SK-N-SH treated with all-trans-retinoic acid at 6 μM for 48 hours (cell line): ENCODE measurements at regions not wholly inside any gene's neighbourhood (a gene's known extent, or its start where the extent isn't known, plus 50 kb on each side); places are given as distances from the start of the nearest gene placed in this dataset.
"Not testable (repeated sequence)": the region's sequence is repeated elsewhere in the genome, so short reads cannot be mapped to it uniquely, and the experiment has no call there.

ENCODE experiments used
- ATAC-seq: fragments of 200-7000 bp; cut with Tn5 transposase; 3 replicates; pipeline ENCODE4 v1.9.1; 2020; ENCODE audit warnings: mild to moderate bottlenecking, moderate library complexity
- ARNTL ChIP-seq: fragments of 450-650 bp; formaldehyde crosslinking; IDR thresholded peaks from 2 replicates; pipeline ENCODE4 v1.5.0; 2020; ENCODE audit warnings: low read depth, mild to moderate bottlenecking, moderate library complexity, borderline replicate concordance
- BACH2 ChIP-seq: fragments of 250-450 bp; sonication (Bioruptor Pico); IDR thresholded peaks from 2 replicates; pipeline ENCODE4 v1.9.0; 2021; ENCODE audit warnings: mild to moderate bottlenecking, borderline replicate concordance
- CSDC2 ChIP-seq: fragments of 250-450 bp; sonication (Bioruptor Pico); IDR thresholded peaks from 2 replicates; pipeline ENCODE4 v1.5.0; 2020; ENCODE audit warnings: mild to moderate bottlenecking, moderate library complexity
- CSRNP3 ChIP-seq: fragments of 250-450 bp; sonication (Bioruptor Pico); IDR thresholded peaks from 2 replicates; pipeline ENCODE4 v1.5.1; 2021; ENCODE audit warnings: mild to moderate bottlenecking, moderate library complexity
- ESRRG ChIP-seq: fragments of 250-450 bp; sonication (Bioruptor Pico); IDR thresholded peaks from 2 replicates; pipeline ENCODE4 v1.6.1; 2021; ENCODE audit warnings: mild to moderate bottlenecking
- GLIS3 ChIP-seq: fragments of 250-450 bp; sonication (Bioruptor Pico); IDR thresholded peaks from 2 replicates; pipeline ENCODE4 v1.5.0; 2020; ENCODE audit warnings: mild to moderate bottlenecking, moderate library complexity
- ISL1 ChIP-seq: fragments of 250-450 bp; sonication (Bioruptor Pico); IDR thresholded peaks from 2 replicates; pipeline ENCODE4 v2.1.2; 2022; ENCODE audit warnings: mild to moderate bottlenecking, moderate library complexity
- OSR1 ChIP-seq: fragments of 250-450 bp; sonication (Bioruptor Pico); IDR thresholded peaks from 2 replicates; pipeline ENCODE4 v1.8.0; 2022; ENCODE audit warnings: moderate library complexity, mild to moderate bottlenecking, inconsistent platforms
- PATZ1 ChIP-seq: fragments of 250-450 bp; sonication (Bioruptor Pico); IDR thresholded peaks from 2 replicates; pipeline ENCODE4 v1.8.0; 2020; ENCODE audit warnings: mild to moderate bottlenecking, moderate library complexity, borderline replicate concordance
- POU6F1 ChIP-seq: fragments of 250-450 bp; sonication (Bioruptor Pico); IDR thresholded peaks from 2 replicates; pipeline ENCODE4 v1.8.0; 2021; ENCODE audit warnings: low read depth, mild to moderate bottlenecking, moderate library complexity, borderline replicate concordance
- PPARA ChIP-seq: fragments of 250-450 bp; sonication (Bioruptor Pico); IDR thresholded peaks from 2 replicates; pipeline ENCODE4 v1.5.0; 2020; ENCODE audit warnings: mild to moderate bottlenecking, borderline replicate concordance
- RARB ChIP-seq: fragments of 250-450 bp; sonication (Bioruptor Pico); IDR thresholded peaks from 2 replicates; pipeline ENCODE4 v1.8.0; 2021; ENCODE audit warnings: mild to moderate bottlenecking, moderate library complexity
- SNAI2 ChIP-seq: fragments of 250-450 bp; sonication (Bioruptor Pico); IDR thresholded peaks from 2 replicates; pipeline ENCODE4 v1.5.0; 2020; ENCODE audit warnings: mild to moderate bottlenecking, moderate library complexity
- TCF4 ChIP-seq: fragments of 250-450 bp; sonication (Bioruptor Pico); IDR thresholded peaks from 2 replicates; pipeline ENCODE4 v1.8.0; 2021; ENCODE audit warnings: mild to moderate bottlenecking, moderate library complexity, borderline replicate concordance
- TOX ChIP-seq: fragments of 250-450 bp; sonication (Bioruptor Pico); IDR thresholded peaks from 2 replicates; pipeline ENCODE4 v1.8.0; 2021; ENCODE audit warnings: mild to moderate bottlenecking, moderate library complexity, borderline replicate concordance
- ZC3H10 ChIP-seq: fragments of 250-450 bp; sonication (Bioruptor Pico); IDR thresholded peaks from 2 replicates; pipeline ENCODE4 v1.5.1; 2021; ENCODE audit warnings: mild to moderate bottlenecking, moderate library complexity
- ZFP3 ChIP-seq: fragments of 250-450 bp; sonication (Bioruptor Pico); IDR thresholded peaks from 2 replicates; pipeline ENCODE4 v1.5.0; 2020; ENCODE audit warnings: mild to moderate bottlenecking, moderate library complexity
- ZFP30 ChIP-seq: fragments of 450-650 bp; formaldehyde crosslinking; IDR thresholded peaks from 2 replicates; pipeline ENCODE4 v1.5.0; 2022; ENCODE audit warnings: mild to moderate bottlenecking, moderate library complexity
- ZNF565 ChIP-seq: fragments of 450-650 bp; formaldehyde crosslinking; conservative IDR thresholded peaks from 2 replicates; pipeline ENCODE4 v1.5.0; 2020; ENCODE audit warnings: low read depth, mild to moderate bottlenecking, moderate library complexity
- ZNF70 ChIP-seq: fragments of 450-650 bp; formaldehyde crosslinking; IDR thresholded peaks from 2 replicates; pipeline ENCODE4 v1.5.0; 2020; ENCODE audit warnings: mild to moderate bottlenecking, moderate library complexity
- ZNF8 ChIP-seq: fragments of 450-650 bp; formaldehyde crosslinking; IDR thresholded peaks from 2 replicates; pipeline ENCODE4 v1.5.0; 2020; ENCODE audit warnings: mild to moderate bottlenecking, moderate library complexity

- TF ChIP-seq CSRNP3 (no peak), TOX (no peak), PPARA (no peak), ZNF565 (CRISPR knock-in tag) (no peak), CSDC2 (0 out of 2 replicates have a peak, but pooled peaks have one; percentile 58), POU6F1 (CRISPR knock-in tag) (no peak)
- TF ChIP-seq, all 23 proteins: peak for 6
These were observed 57.7 kb upstream of the MAP4K3 start (continued) for GRCh38 chr2:39494784-39495251.

- TF ChIP-seq CSRNP3 (no peak), ESRRG (CRISPR knock-in tag) (no peak), ZFP30 (CRISPR knock-in tag) (no peak)
- ATAC-seq = no peak
These were observed 60.2 kb upstream of the MAP4K3 start for GRCh38 chr2:39497082-39497801.

- not testable (repeated sequence) for ATAC-seq
These were observed 61.1 kb upstream of the MAP4K3 start for GRCh38 chr2:39498176-39498575.

- TF ChIP-seq OSR1 = no peak
- TF ChIP-seq CSRNP3 = no peak
- TF ChIP-seq ISL1 (CRISPR knock-in tag) = no peak
- TF ChIP-seq SNAI2 (CRISPR knock-in tag) = no peak
- TF ChIP-seq ZNF70 (CRISPR knock-in tag) = no peak
- TF ChIP-seq ARNTL (CRISPR knock-in tag) = no peak
- TF ChIP-seq BACH2 (CRISPR knock-in tag) = no peak
- TF ChIP-seq, all 23 proteins: peak for 0
- ATAC-seq = no peak
These were observed 61.7 kb upstream of the MAP4K3 start for GRCh38 chr2:39498786-39499185.

- ATAC-seq = no peak
- no peak for TF ChIP-seq ZNF8 (CRISPR knock-in tag)
- TF ChIP-seq TCF4 (CRISPR knock-in tag) = no peak
- no peak for TF ChIP-seq ISL1 (CRISPR knock-in tag)
- no peak for TF ChIP-seq PPARA
- no peak for TF ChIP-seq CSDC2
- TF ChIP-seq CSRNP3 = no peak
- no peak for TF ChIP-seq GLIS3 (CRISPR knock-in tag)
- no peak for TF ChIP-seq ZFP30 (CRISPR knock-in tag)
- no peak for TF ChIP-seq BACH2 (CRISPR knock-in tag)
- TF ChIP-seq POU6F1 (CRISPR knock-in tag) = no peak
- no peak for TF ChIP-seq ZC3H10 (CRISPR knock-in tag)
- TF ChIP-seq ARNTL (CRISPR knock-in tag) = no peak
- no peak for TF ChIP-seq TOX
- TF ChIP-seq ZFP3 (CRISPR knock-in tag) = no peak
- TF ChIP-seq ESRRG (CRISPR knock-in tag) = no peak
- TF ChIP-seq ZNF70 (CRISPR knock-in tag) = no peak
- no peak for TF ChIP-seq PATZ1 (CRISPR knock-in tag)
- TF ChIP-seq ZNF565 (CRISPR knock-in tag) = no peak
- no peak for TF ChIP-seq RARB
These were observed 62.3 kb upstream of the MAP4K3 start for GRCh38 chr2:39499336-39499735.
